HEK293 (cell line): ENCODE measurements at regions not wholly inside any gene's neighbourhood (a gene's known extent, or its start where the extent isn't known, plus 50 kb on each side); places are given as distances from the start of the nearest gene placed in this dataset.

Source experiments
- ZBTB11 ChIP-seq: fragments of 450-650 bp; formaldehyde crosslinking; conservative IDR thresholded peaks from 2 replicates; pipeline ENCODE4 v1.5.1; 2016; ENCODE audit warnings: low read depth, missing biosample characterization, missing genetic modification characterization
- ZNF24 ChIP-seq: fragments of 450-650 bp; formaldehyde crosslinking; IDR thresholded peaks from 2 replicates; pipeline ENCODE4 v1.5.1; 2016; ENCODE audit warnings: missing biosample characterization, missing genetic modification characterization
- ZNF501 ChIP-seq: fragments of 450-650 bp; formaldehyde crosslinking; IDR thresholded peaks from 2 replicates; pipeline ENCODE4 v1.5.1; 2016; ENCODE audit warnings: missing biosample characterization, missing genetic modification characterization
- ZSCAN4 ChIP-seq: fragments of 450-650 bp; formaldehyde crosslinking; IDR thresholded peaks from 2 replicates; pipeline ENCODE4 v1.5.1; 2017; ENCODE audit warnings: missing biosample characterization, missing genetic modification characterization

- TF ChIP-seq ZNF501 (no peak), ZNF24 (tag by site-specific recombination) (no peak), ZBTB11 (tag by site-specific recombination) (no peak), ZSCAN4 (tag by site-specific recombination) (no peak)
These were observed 297.3 kb upstream of the PROX1 start for GRCh38 chr1:213690341-213690917.
